ENCODE measurements at regions not wholly inside any gene's neighbourhood (a gene's known extent, or its start where the extent isn't known, plus 50 kb on each side); places are given as distances from the start of the nearest gene placed in this dataset.

DNA sequence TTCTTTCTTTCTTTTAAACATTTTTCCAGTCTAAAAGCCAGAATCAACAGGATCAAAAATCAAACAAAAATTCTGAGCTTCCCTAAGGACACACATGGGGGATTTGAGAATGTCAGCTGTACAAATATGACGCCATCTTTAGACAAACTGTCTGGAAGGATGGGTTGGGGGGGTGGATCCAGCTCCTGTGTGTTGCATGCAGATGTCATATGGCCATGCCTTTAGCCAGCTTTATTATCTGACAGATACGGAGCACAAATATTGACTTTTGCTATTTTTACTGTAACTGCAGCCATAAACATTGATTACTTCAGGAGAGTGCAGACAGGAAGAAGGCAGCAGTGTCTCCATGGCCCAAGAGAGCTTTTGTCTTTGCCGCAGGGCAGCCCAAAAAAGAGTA is 279.4 kb upstream of the ELAC2 start:
- no peak overlapping the region for H3K4me3 ChIP-seq (ENCODE audit: low read depth, low read length)
- TF ChIP-seq, protein P1, sequence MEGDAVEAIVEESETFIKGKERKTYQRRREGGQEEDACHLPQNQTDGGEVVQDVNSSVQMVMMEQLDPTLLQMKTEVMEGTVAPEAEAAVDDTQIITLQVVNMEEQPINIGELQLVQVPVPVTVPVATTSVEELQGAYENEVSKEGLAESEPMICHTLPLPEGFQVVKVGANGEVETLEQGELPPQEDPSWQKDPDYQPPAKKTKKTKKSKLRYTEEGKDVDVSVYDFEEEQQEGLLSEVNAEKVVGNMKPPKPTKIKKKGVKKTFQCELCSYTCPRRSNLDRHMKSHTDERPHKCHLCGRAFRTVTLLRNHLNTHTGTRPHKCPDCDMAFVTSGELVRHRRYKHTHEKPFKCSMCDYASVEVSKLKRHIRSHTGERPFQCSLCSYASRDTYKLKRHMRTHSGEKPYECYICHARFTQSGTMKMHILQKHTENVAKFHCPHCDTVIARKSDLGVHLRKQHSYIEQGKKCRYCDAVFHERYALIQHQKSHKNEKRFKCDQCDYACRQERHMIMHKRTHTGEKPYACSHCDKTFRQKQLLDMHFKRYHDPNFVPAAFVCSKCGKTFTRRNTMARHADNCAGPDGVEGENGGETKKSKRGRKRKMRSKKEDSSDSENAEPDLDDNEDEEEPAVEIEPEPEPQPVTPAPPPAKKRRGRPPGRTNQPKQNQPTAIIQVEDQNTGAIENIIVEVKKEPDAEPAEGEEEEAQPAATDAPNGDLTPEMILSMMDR (IDR thresholded peaks at IDR 0.05; ENCODE audit: low read depth, low read length, missing control alignments) = no peak
- no peak for DNase-seq (ENCODE audit: low read depth)

DNA sequence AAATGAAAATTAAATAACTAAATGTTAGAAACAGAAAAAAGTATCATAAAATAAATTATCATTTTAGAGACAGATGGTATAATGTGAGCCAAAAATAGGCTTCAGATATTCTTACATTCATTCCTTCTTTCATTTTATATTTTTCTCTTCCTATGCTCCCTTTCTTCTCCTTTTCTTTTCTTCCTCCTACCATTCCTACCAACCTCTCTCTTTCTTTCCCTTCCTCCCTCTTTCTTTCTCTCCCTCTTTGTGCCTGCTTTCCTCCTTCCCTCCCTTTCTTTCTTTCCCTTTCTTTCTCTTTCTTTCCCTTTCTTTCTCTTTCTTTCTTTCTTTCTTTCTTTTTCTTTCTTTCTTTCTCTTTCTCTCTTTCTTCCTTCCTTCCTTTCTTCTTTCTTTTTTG is 275.6 kb upstream of the ELAC2 start:
- TF ChIP-seq, protein P1 (IDR thresholded peaks at IDR 0.05; ENCODE audit: low read depth, low read length, missing control alignments) = no peak
- no peak overlapping the region for H3K4me3 ChIP-seq (ENCODE audit: low read depth, low read length)
- DNase-seq (ENCODE audit: low read depth) = no peak

DNA sequence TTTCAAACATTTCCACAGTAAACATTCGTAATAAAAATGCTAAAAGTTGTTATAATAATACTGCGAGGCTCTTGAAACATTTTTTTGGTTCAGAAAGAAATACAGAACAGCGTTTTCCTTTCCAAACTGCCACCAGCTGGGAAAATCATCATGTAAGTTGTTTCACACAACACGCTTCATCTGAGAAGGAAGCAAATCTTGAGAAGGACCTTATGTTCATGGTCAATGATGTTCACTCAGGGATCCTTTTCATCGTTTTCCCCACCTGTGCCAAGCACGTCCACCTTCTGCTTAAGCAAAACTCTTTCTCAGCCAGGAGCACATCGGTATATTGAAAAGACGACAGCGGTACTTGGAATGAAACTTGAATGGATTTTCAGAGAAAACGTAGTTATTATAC is 274.5 kb upstream of the ELAC2 start:
- DNase-seq (ENCODE audit: low read depth) = no peak
- TF ChIP-seq, protein P1 (IDR thresholded peaks at IDR 0.05; ENCODE audit: low read depth, low read length, missing control alignments) = no peak
- no peak overlapping the region for H3K4me3 ChIP-seq (ENCODE audit: low read depth, low read length)

DNA sequence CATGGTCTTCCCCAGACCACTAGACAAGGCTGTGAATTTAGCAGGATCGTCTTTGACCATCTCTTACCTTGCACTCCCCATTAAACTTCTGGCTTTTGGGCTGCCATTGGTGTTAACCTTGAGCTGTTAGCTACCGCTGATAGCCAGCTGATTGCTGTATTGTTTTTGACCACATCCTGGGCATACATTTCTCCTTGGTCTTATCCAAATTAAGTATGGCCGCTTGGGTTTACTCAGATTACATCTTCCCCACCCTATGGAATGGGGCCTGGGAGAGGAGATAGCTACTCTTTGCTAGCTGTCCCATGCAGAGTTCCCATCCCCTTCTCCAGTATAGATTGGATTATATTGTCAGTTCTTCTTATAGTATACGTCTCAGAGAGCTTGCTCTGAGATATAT is 270.4 kb upstream of the ELAC2 start:
- TF ChIP-seq, protein P1 (IDR thresholded peaks at IDR 0.05; ENCODE audit: low read depth, low read length, missing control alignments) = no peak
- H3K4me3 ChIP-seq (ENCODE audit: low read depth, low read length) = no peak overlapping the region
- no peak for DNase-seq (ENCODE audit: low read depth)

DNA sequence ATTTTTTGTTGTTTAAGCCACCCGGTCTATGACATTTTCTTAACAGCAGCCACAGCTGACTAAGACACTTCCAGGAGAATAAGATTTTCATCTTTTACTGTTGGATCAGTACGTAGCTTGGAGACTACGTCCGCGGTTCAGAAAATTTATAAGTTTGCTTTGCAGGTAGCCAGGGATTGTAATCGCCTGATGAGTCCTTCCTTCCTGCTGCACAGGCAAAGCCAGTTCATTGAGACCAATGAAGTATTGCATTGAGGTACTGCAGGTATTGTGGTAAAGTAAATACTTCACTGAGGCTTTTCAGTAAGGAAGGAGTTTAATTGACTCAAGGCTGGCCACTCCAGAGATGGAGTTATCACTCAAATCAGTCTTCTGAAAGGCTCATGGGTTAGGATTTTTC is 269.4 kb upstream of the ELAC2 start:
- H3K4me3 ChIP-seq (ENCODE audit: low read depth, low read length) = no peak overlapping the region
- no peak for DNase-seq (ENCODE audit: low read depth)
- TF ChIP-seq, protein P1 (IDR thresholded peaks at IDR 0.05; ENCODE audit: low read depth, low read length, missing control alignments) = no peak

DNA sequence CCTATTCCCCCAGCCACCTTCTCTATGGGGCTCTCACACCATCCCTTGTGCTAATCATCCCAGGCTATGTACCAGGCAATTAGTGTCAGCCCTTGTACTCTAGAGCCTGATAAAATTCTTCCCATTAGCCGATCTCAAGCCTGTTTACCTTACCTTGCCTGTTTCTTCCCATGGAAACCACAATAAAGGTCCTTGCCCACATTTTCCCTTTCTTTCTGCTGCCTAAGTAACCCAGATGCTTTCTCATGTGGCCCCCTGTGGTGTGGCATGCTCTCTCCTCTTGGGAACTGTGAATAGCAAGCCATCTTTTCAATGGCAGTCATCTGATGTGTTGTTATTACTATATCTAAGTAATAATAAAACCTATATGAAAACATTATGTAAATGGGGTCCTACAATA is 265.8 kb upstream of the ELAC2 start:
- no peak for DNase-seq (ENCODE audit: low read depth)
- TF ChIP-seq, protein P1 (IDR thresholded peaks at IDR 0.05; ENCODE audit: low read depth, low read length, missing control alignments) = no peak

DNA sequence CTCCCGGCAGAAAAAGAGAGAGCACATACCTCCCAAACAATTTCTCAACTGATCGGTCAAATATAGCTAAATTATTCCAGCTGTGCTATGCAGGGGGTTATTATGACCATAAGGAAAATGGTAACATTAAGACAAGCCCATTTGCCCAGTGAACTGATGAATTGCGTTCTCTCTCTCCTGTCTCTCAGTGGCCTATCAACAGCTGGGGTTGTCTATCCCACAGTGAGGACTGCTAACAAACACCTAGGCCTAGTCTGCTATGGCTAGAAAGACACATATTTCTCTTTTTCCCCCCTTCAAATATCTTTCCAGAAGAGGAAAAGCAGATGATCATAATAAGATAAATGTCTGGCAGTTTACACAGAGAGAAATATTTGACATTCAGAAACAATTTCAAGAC is 263.8 kb upstream of the ELAC2 start:
- DNase-seq (ENCODE audit: low read depth) = no peak
- H3K4me3 ChIP-seq (ENCODE audit: low read depth, low read length) = no peak overlapping the region
- TF ChIP-seq, protein P1 (IDR thresholded peaks at IDR 0.05; ENCODE audit: low read depth, low read length, missing control alignments) = no peak

More for the DNA sequence above, 265.8 kb upstream of the ELAC2 start:
- no peak overlapping the region for H3K4me3 ChIP-seq (ENCODE audit: low read depth, low read length)

Measured in GM12864 (cell line).